ENCODE measurements at regions not wholly inside any gene's neighbourhood (a gene's known extent, or its start where the extent isn't known, plus 50 kb on each side); places are given as distances from the start of the nearest gene placed in this dataset.

- TF ChIP-seq, protein P1, sequence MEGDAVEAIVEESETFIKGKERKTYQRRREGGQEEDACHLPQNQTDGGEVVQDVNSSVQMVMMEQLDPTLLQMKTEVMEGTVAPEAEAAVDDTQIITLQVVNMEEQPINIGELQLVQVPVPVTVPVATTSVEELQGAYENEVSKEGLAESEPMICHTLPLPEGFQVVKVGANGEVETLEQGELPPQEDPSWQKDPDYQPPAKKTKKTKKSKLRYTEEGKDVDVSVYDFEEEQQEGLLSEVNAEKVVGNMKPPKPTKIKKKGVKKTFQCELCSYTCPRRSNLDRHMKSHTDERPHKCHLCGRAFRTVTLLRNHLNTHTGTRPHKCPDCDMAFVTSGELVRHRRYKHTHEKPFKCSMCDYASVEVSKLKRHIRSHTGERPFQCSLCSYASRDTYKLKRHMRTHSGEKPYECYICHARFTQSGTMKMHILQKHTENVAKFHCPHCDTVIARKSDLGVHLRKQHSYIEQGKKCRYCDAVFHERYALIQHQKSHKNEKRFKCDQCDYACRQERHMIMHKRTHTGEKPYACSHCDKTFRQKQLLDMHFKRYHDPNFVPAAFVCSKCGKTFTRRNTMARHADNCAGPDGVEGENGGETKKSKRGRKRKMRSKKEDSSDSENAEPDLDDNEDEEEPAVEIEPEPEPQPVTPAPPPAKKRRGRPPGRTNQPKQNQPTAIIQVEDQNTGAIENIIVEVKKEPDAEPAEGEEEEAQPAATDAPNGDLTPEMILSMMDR (IDR thresholded peaks at IDR 0.05) = no peak
- TF ChIP-seq POLR2A (IDR thresholded peaks at IDR 0.05) = no peak
Measured at GRCh38 chr9:630817-631216, 210.7 kb upstream of the DMRT1 start.

Data from heart left ventricle (tissue), 13 donors.